ENCODE measurements at regions not wholly inside any gene's neighbourhood (a gene's known extent, or its start where the extent isn't known, plus 50 kb on each side); places are given as distances from the start of the nearest gene placed in this dataset.
"Not testable (repeated sequence)": the region's sequence is repeated elsewhere in the genome, so short reads cannot be mapped to it uniquely, and the experiment has no call there.

GRCh38 chr18:43893001-43893637 is 615.8 kb upstream of the SYT4 start:
- no peak for DNase-seq

GRCh38 chr18:43904209-43904837 is 627.0 kb upstream of the SYT4 start:
- DNase-seq: no peak

- no peak for DNase-seq
Measured at GRCh38 chr18:43914018-43914417, 636.7 kb upstream of the SYT4 start.

GRCh38 chr18:43916984-43917383 is 639.7 kb upstream of the SYT4 start:
- no peak for DNase-seq

- no peak for DNase-seq
Measured at GRCh38 chr18:43917520-43917919, 640.2 kb upstream of the SYT4 start.

- peak; percentile 90 for DNase-seq
Measured at GRCh38 chr18:43919551-43919950, 642.3 kb upstream of the SYT4 start.

GRCh38 chr18:43931439-43931838 is 654.1 kb upstream of the SYT4 start:
- DNase-seq: no peak

GRCh38 chr18:43932140-43932539 is 654.9 kb upstream of the SYT4 start:
- DNase-seq: peak; percentile 60

GRCh38 chr18:43933177-43933576 is 655.9 kb upstream of the SYT4 start:
- no peak for DNase-seq

- DNase-seq: no peak
Measured at GRCh38 chr18:43934322-43934721, 657.0 kb upstream of the SYT4 start.

- DNase-seq: no peak
Measured at GRCh38 chr18:43934781-43935471, 657.6 kb upstream of the SYT4 start.

GRCh38 chr18:43936176-43936575 is 658.9 kb upstream of the SYT4 start:
- DNase-seq: no peak

- no peak for DNase-seq
Measured at GRCh38 chr18:43949291-43949690, 672.0 kb upstream of the SYT4 start.

GRCh38 chr18:43950062-43950461 is 672.8 kb upstream of the SYT4 start:
- no peak for DNase-seq

- no peak for DNase-seq
Measured at GRCh38 chr18:43952398-43952797, 675.1 kb upstream of the SYT4 start.

- no peak for DNase-seq
Measured at GRCh38 chr18:43961722-43962121, 684.4 kb upstream of the SYT4 start.

- DNase-seq: no peak
Measured at GRCh38 chr18:43964666-43965065, 687.4 kb upstream of the SYT4 start.

- DNase-seq: no peak
Measured at GRCh38 chr18:43965691-43966090, 688.4 kb upstream of the SYT4 start.

- DNase-seq: no peak
Measured at GRCh38 chr18:43970656-43971055, 693.4 kb upstream of the SYT4 start.

GRCh38 chr18:43978174-43978573 is 700.9 kb upstream of the SYT4 start:
- DNase-seq: no peak

- no peak for DNase-seq
Measured at GRCh38 chr18:43982582-43982981, 698.1 kb upstream of the SETBP1 start.

- DNase-seq: not testable (repeated sequence)
Measured at GRCh38 chr18:43987061-43987460, 693.6 kb upstream of the SETBP1 start.

- no peak for DNase-seq
Measured at GRCh38 chr18:43992741-43993140, 687.9 kb upstream of the SETBP1 start.

- DNase-seq: no peak
Measured at GRCh38 chr18:43994381-43994780, 686.3 kb upstream of the SETBP1 start.
